DMS153 treated with DMSO at 0.1 percent for 48 hours (cell line): ENCODE measurements at regions not wholly inside any gene's neighbourhood (a gene's known extent, or its start where the extent isn't known, plus 50 kb on each side); places are given as distances from the start of the nearest gene placed in this dataset.
"Not testable (repeated sequence)": the region's sequence is repeated elsewhere in the genome, so short reads cannot be mapped to it uniquely, and the experiment has no call there.

Experiments
- DNase-seq: peaks from one replicate; lab custom pipeline; 2025; ENCODE audit not compliant: unreplicated experiment; lab: John Stamatoyannopoulos, UW

GRCh38 chr9:82115900-82116299 is 127.3 kb downstream of the SPATA31D1 start:
- no peak for DNase-seq

- DNase-seq: no peak
Measured at GRCh38 chr9:82116556-82116955, 128.0 kb downstream of the SPATA31D1 start.

- DNase-seq: no peak
Measured at GRCh38 chr9:82117026-82117811, 128.6 kb downstream of the SPATA31D1 start.

GRCh38 chr9:82122731-82123130 is 134.2 kb downstream of the SPATA31D1 start:
- no peak for DNase-seq

GRCh38 chr9:82124090-82124489 is 135.5 kb downstream of the SPATA31D1 start:
- DNase-seq: no peak

GRCh38 chr9:82126256-82126655 is 137.7 kb downstream of the SPATA31D1 start:
- no peak for DNase-seq

- no peak for DNase-seq
Measured at GRCh38 chr9:82127465-82127864, 138.9 kb downstream of the SPATA31D1 start.

- no peak for DNase-seq
Measured at GRCh38 chr9:82128011-82128696, 139.6 kb downstream of the SPATA31D1 start.

GRCh38 chr9:82129708-82130107 is 141.1 kb downstream of the SPATA31D1 start:
- DNase-seq: no peak

- no peak for DNase-seq
Measured at GRCh38 chr9:82130331-82131042, 141.9 kb downstream of the SPATA31D1 start.

- DNase-seq: no peak
Measured at GRCh38 chr9:82131072-82131471, 142.5 kb downstream of the SPATA31D1 start.

GRCh38 chr9:82132024-82132423 is 143.5 kb downstream of the SPATA31D1 start:
- DNase-seq: no peak

- no peak for DNase-seq
Measured at GRCh38 chr9:82134010-82134409, 145.4 kb downstream of the SPATA31D1 start.

GRCh38 chr9:82135106-82135505 is 146.5 kb downstream of the SPATA31D1 start:
- DNase-seq: no peak

- not testable (repeated sequence) for DNase-seq
Measured at GRCh38 chr9:82138081-82138480, 149.5 kb downstream of the SPATA31D1 start.

GRCh38 chr9:82140471-82140870 is 151.9 kb downstream of the SPATA31D1 start:
- no peak for DNase-seq

- DNase-seq: no peak
Measured at GRCh38 chr9:82144803-82145202, 156.2 kb downstream of the SPATA31D1 start.

GRCh38 chr9:82146677-82147076 is 158.1 kb downstream of the SPATA31D1 start:
- no peak for DNase-seq

- no peak for DNase-seq
Measured at GRCh38 chr9:82147798-82148425, 159.3 kb downstream of the SPATA31D1 start.

- DNase-seq: no peak
Measured at GRCh38 chr9:82148426-82148810, 159.8 kb downstream of the SPATA31D1 start.

- DNase-seq: peak; percentile 54
Measured at GRCh38 chr9:82148901-82149461, 160.4 kb downstream of the SPATA31D1 start.
